ENCODE measurements at regions not wholly inside any gene's neighbourhood (a gene's known extent, or its start where the extent isn't known, plus 50 kb on each side); places are given as distances from the start of the nearest gene placed in this dataset.

DNA sequence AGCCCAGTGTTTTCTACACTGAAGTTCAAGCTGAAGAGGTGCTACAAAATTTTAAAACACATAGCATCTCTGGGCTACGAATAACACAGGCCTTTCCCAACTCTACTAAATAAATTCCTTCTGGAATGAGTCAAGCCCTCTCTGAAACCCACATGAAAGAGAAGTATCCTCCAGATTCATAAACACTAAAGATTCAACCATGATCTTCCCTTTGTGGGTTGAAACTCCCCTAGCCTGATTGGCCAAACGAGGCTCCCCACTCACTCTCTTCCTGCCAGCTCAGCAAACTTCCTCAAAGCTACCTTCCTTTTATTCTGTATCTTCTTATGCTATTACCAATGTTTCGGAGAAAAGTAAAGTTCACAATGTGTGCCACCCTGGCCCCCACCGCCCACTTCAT, 95.4 kb downstream of the NKX6-1 start:
- TF ChIP-seq POLR2A (IDR thresholded peaks at IDR 0.05; ENCODE audit: low read depth, low read length) (no peak), POLR2AphosphoS5 (IDR thresholded peaks at IDR 0.05; ENCODE audit: low read depth, low read length) (no peak)
